ENCODE measurements at regions not wholly inside any gene's neighbourhood (a gene's known extent, or its start where the extent isn't known, plus 50 kb on each side); places are given as distances from the start of the nearest gene placed in this dataset.
A peak's percentile ranks its signal among the peaks of the same experiment; 100 is the strongest.

GRCh38 chr9:89655990-89656657 is 51.3 kb downstream of the GADD45G start:
- no peak for DNase-seq

- DNase-seq: no peak
Measured at GRCh38 chr9:89657295-89657694, 52.5 kb downstream of the GADD45G start.

- no peak for DNase-seq
Measured at GRCh38 chr9:89657765-89658164, 53.0 kb downstream of the GADD45G start.

- no peak for DNase-seq
Measured at GRCh38 chr9:89658401-89658800, 53.6 kb downstream of the GADD45G start.

GRCh38 chr9:89658931-89659330 is 54.1 kb downstream of the GADD45G start:
- no peak for DNase-seq

GRCh38 chr9:89659473-89659872 is 54.7 kb downstream of the GADD45G start:
- no peak for DNase-seq

- DNase-seq: no peak
Measured at GRCh38 chr9:89659891-89660685, 55.3 kb downstream of the GADD45G start.

GRCh38 chr9:89661391-89661949 is 56.7 kb downstream of the GADD45G start:
- no peak for DNase-seq

GRCh38 chr9:89661956-89662717 is 57.3 kb downstream of the GADD45G start:
- DNase-seq: peak; percentile 97

- no peak for DNase-seq
Measured at GRCh38 chr9:89662718-89663613, 58.2 kb downstream of the GADD45G start.

GRCh38 chr9:89663614-89663970 is 58.8 kb downstream of the GADD45G start:
- DNase-seq: no peak

GRCh38 chr9:89664010-89664409 is 59.2 kb downstream of the GADD45G start:
- DNase-seq: no peak

GRCh38 chr9:89664896-89665329 is 60.1 kb downstream of the GADD45G start:
- no peak for DNase-seq

- DNase-seq: no peak
Measured at GRCh38 chr9:89666364-89666763, 61.6 kb downstream of the GADD45G start.

- no peak for DNase-seq
Measured at GRCh38 chr9:89666950-89667349, 62.1 kb downstream of the GADD45G start.

GRCh38 chr9:89667726-89668125 is 62.9 kb downstream of the GADD45G start:
- no peak for DNase-seq

GRCh38 chr9:89668216-89668865 is 63.5 kb downstream of the GADD45G start:
- no peak for DNase-seq

GRCh38 chr9:89668866-89669246 is 64.0 kb downstream of the GADD45G start:
- no peak for DNase-seq

GRCh38 chr9:89669361-89669842 is 64.6 kb downstream of the GADD45G start:
- DNase-seq: no peak

GRCh38 chr9:89670114-89670513 is 65.3 kb downstream of the GADD45G start:
- no peak for DNase-seq
